HG03342 (cell line): ENCODE measurements at regions not wholly inside any gene's neighbourhood (a gene's known extent, or its start where the extent isn't known, plus 50 kb on each side); places are given as distances from the start of the nearest gene placed in this dataset.

Experiments used
- ATAC-seq: cut with Tn5 transposase; IDR thresholded peaks from one replicate; pipeline ENCODE4 v1.9.1; 2021; ENCODE audit warnings: mild to moderate bottlenecking, moderate library complexity; ENCODE audit not compliant: unreplicated experiment

DNA sequence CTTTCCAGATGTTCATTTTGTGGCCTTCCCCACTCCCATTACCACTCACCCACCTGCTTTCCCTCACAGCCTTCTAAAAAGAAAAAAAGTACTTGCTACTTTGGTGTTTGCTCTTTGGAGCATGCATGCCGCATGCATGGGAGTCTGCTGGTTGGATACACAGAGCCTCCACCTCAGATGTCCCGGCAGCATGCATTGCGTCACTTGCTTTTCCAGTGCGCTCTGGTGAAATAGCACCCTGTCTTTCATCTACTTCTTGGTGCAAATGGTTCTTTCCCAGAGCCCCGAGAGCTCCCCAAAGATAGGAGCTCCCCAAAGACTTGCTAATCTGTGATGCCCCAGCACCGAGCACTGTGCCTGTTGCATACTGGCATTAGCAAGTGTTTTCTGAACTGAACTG is 333.2 kb upstream of the ZNF507 start:
- no peak for ATAC-seq

DNA sequence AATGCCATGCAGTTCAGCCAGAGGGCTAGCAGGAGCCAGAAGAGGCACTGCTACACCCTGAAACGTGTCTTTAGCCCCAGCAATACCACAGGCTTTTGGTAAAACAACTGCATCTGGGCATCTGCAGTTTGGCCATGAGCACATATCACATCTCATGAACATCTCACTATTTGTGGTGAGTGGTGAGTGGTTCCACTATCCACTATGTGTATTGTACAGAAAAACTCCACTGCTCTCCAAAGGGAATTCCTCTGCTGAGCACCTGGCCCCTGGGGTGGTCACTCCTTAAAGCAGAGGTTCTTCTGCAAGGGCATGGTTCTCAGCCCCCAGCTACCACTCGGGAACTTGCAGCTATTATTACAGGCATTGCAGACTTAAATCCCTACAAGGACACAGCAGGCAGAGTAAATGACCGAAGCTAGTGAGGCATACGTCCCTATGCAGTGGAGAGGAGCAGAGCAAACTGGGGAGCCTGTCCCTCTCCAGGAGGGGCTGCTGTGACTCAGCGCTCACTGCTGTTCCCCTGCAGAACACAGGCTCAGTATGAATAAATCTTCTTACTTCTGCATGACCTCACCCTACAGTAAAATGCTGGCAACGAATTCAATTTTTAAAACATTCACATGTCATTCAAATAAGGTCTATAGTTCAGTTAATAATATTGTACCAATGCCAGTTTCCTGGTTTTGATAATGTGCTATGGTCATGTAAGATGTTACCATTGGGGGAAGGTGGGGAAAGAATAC is 332.4 kb upstream of the ZNF507 start:
- ATAC-seq: no peak

DNA sequence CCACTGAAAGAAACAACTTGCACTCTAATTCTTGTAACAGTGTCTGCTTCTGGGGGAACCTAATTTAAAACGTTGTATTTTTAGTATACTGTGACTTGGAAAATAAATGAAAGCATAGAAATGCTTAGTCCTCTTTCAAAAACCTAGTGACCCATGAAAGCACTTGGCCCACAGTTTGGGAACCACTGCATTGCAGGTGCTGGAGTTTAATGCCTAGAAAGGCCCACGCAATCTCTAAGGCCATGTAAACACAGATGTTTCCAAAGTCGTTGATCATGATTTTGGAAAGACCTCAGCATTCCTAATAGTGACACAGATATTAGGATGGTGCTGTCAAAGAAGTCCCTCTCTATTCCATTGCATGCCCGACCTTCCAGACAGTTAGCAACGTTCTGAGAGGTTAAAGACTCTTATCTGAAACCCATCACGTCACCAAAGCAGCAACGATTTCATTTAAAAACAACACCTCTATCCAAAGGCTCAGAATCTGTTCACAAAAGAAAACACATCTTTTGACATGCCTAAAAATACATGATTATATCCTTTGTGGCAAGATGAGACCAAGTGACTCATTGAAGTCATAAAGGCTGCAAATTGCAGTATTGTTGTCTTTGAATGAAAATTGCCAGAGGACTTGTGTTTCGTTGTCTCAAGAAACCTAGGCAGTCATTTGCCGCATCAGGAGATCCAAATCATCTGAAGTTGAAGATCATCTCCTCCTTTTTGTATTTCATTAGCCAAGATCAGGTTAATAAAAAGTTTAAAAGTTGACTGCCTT is 328.0 kb upstream of the ZNF507 start:
- no peak for ATAC-seq

DNA sequence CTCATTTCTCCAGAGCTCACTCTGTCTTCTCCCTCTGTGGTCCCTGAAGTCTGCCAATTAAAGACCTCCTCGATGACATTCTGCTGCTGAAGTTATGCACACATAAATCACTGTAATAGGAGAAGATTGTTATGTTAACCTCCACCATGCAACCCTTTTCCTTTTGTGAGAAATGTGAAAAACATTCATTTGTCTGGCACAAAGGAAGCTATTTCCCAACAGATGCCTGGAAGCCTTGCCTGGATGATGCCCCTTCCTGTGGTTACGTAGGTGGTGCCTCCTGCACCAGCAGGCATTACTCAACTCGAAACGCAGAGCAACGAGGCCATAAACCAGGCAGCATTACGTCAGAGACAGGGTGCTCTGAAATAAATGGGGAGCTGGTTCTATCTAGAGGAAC is 327.4 kb upstream of the ZNF507 start:
- ATAC-seq: no peak

DNA sequence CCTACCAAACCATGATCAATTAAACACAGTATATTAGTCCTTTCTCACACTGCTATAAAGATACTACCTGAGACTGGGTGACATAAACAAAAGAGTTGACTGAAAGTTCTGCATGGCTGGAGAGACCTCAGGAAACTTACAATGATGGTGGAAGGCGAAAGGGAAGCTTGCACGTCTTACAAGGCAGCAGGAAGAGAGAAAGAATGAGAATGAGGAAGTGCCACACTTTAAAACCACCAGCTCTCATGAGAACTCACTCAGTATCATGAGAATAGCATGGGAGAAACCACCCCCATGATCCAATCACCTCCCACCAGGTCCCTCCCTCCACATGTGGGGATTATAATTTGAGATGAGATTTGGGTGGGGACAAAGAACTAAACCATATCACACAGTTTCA is 324.9 kb upstream of the ZNF507 start:
- no peak for ATAC-seq

DNA sequence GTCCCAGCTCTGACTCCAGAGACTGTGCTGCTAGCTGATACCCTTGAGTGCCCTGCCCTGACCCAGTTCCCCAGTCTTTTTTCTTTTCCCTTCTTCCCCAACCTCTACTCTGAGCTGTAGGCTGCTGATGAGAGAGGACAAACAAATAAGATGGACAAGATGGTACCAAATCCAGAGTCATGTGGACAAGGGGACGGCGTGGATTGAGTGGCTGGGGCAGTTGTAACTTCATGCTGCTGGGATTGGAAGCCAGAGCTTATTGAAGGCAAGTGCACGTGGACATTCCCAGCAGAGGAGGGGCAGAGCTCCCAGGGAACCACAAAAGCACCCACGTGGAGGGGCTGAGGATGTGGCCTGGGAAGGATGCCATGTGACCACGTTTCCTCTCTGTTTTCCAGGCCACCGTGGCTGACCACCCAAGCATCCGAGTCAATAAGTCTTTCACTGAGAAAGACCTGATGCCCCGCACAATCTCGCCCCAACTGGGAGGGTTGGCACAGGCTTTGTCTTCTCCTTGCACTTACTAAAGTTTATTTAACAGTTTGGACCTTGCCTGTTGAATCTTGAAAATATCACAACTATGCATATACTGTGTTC is 323.3 kb upstream of the ZNF507 start:
- ATAC-seq: no peak

DNA sequence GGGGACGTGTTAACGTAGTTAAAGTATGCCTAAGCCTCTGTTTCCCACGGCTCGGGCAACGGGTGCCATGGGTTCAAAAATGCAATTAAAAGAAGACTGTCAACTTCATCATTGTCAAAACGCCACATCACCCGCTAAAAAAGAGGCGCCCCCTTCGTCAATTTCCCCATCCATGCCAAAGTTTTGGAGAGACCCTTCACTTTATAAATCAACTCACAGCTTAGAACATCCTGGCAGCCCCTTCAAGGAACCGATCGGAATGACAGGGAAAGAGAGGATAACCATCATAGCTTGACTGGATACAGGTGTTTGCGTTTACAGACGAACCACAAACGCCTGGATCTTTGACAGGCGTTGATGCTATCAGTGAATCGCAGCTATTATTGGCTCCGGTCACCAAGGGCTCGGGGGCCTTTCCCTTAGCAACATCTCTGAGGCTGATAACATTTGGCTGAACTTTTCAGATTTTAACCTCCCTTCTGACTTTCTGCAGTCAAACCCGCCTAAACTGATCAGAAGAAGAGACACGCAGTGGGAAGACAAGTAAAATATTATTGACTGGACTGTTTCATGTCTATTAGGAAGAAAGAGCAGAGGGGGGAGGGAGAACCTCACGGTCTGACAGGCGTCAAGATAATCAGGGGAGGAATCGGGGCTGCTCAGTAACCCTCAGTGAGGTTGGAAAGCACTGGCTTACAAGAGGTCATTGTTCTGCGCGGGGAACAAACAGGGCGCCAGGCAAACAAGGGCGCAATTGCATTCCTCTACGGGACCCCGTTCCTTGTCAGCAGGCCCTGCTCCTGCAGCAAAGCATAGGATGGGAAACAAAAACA is 322.5 kb upstream of the ZNF507 start:
- ATAC-seq: no peak

DNA sequence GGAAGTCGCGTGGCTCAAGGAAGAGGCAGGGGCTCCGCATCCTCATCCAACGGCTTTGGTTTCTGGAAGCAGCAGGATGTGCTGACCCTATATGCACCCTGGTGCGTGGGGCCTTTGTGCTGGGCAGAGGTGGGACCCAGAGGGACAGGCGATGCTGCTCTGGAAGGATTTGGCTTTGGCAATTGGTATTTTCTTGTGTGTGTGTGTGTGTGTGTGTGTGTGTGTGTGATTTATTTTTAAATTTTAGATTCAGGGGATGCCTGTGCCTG is 321.9 kb upstream of the ZNF507 start:
- ATAC-seq: no peak

DNA sequence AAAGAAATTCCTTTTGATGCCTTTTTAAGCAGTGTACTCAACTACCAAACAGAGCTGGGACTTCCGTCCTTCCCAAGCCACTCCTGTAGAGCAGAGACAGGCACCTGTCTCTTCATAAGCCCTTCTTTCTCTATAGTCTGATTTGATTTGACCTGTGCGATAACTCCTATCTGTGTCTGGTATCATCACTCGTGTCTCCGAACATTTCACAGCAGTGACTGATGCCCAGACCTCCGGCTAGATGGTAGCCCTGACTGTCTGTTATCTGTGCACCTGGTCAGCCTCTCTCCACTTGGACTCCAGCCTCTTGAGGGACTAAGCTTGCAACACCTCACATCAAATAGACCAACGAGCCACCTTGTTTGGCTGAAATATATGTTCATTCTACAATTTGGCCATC is 316.2 kb upstream of the ZNF507 start:
- ATAC-seq: no peak

DNA sequence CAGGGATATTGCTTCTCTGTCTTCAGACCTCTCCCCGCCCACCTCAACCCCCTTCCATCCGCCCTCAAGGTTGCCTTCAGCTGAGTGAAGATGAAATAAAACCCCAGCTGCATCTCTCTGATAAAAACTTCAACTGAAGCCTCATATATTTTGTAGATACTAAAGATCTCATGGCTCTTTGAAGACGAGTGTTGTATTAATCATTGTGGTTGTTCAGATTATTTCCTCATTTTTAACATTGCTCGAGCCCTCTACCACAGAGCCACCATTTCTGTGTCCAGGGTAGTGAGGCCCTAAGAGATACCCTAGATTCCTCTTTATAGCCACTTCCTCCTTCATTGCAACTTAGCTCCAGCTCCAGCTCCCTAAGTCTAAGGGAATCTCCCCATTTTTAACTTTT is 312.8 kb upstream of the ZNF507 start:
- ATAC-seq: no peak

DNA sequence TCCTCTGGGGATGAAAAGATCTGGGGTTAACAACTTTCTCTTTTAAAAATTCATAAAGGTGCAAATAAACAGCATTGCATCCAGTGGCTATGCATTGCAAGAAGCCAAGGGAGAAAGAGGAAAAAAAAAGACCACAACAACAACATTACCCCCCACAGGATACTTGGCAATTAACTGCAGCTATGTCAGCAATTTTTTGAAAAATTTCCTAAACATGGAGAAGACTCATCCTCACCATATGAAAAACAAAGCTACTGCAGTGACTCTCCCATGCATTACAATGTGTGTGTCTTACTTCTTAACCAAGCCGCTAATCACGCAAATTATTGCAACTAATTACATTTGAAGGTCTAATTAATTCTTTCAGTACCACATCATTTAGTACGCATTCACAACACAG is 309.8 kb upstream of the ZNF507 start:
- ATAC-seq: no peak

DNA sequence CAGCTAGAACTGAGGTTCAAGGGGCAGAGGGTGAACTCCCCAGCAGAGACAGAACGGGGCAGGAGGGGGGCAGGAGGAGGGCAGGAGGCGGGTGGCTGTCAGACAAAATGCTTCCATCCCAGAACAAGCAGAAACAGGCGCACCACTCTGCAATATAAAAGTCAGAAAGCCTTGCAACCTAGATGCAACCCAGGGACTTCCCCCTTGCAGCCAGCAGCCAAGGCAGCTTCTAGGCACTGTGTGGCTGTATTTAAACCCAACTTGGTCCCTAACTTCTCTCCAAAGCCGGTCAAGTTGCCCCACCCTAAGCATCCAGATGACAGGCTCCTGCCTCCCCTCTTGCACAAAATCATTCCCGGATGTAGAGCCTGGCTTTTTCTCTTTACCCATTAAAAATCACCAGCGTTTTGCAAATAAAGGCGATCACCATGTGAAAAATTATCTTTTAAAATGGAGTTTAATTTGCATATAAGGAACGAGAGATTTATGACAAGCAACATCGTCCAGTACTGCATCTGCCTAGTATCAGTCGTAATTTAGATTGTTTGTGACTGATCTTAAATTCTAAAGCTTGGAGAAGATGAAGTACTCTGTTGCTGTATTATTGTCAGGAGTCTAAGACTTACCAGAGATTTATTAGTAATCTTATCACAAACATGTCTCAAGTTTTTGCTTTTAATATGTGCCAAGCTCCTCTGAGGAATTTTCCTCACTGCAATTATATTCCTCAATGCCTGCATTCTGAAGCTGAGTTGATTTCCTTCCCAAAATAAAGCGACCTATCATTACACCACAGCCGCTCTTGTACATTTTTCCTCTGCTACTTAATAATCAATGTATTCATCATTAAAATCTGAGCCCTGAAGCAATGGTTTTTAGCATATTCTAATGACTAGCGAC is 307.1 kb upstream of the ZNF507 start:
- ATAC-seq: no peak

DNA sequence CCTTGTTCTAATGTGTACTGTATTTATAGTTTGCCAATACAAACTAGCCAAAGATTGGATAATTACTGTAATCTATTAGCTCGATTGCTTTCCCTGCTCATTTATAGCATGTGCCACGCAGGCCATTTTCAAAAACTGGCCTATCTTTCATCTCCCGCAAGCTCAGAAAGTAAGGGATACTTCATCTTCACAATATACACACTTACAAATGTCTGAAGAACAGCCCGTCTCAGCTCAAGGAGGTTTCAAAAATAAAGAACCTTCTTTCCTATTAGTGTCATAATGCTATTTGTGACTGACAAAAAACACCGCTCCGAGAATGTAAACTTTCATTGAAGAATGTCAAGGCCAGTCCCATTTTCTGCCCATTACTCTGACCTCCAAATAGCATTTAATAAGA is 306.4 kb upstream of the ZNF507 start:
- ATAC-seq: no peak

DNA sequence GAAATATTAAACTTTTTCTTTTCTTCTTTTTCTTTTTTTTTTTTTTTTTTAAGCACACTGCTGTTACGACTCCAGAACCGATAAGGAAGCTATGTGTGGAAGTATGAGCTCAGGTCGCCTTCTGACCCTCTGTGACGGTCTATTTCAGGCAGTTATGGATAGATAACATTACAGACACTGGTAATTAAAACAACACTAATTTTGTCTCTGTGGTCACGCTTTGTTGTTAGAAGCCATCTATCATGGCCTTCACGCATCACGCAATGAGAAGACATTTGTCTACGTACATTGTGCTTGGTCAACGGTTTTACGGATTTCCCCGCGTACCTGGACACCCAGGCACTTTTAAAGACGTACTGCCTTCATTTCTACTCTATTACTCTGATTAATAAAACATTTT is 306.0 kb upstream of the ZNF507 start:
- ATAC-seq: no peak

DNA sequence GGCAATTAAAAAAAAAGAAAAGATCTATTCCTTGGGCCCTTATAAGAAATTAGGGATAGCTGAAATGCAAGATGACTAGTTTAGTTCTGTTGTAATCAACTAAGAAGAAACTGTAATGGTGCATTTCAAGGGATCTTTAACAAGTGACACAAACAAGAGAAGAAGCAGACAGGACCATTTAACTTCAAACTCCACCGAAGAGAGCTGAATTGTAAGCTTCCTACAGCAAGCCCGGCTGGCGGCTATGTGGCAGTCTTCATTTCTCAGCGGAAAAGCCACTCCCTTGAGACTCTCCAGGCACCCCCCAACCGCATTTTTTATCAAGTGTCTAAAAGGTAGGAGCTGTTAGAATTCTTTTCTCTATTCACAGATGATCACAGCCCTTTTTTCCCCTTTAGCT is 305.2 kb upstream of the ZNF507 start:
- ATAC-seq: no peak

DNA sequence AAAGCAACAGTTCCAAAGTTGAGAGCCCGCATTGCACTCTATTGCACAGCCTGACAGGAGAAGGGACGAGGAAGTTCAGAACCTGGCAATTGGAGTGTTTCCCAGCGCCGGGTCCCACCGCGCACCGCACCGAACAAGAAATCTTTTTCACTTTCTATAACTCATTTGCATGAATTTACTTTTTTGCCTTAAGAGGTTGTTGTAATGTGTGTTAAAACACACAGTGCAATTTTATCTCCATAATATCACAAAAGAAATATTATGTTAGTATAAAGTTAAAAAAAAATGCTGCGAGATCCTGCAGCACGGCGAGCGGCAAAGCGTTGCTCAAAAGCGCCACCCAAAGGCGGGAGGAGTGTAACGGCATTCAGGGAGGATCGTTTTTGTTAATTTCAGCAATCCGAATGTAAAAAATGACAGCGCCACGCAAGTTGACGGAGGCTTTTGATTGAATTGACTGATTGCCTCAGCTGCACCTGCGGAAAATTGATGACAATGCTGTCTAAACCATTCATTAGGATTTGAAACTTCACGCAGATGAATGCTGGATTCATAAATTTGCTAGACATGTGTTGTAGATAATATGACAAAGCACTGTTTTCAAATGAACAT is 303.6 kb upstream of the ZNF507 start:
- no peak for ATAC-seq

DNA sequence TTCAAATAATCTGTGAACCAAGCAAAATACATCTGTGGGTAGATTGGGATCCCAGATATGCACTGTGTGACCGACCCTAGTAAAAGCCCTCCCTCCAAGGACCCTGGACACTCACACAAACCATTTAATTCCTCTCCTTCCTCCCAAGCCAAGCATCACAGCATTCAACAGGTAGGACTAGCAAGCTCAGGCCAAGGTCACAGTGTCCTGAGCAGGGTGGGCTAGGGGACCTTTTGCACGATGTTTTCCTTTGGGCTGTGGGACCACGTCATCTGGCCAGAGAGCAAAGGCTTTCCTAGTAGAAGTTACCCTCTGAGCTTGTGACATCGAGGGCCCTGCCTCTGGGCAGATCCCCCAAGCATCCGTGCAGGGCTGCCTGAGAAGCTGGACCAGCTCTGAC is 297.6 kb upstream of the ZNF507 start:
- no peak for ATAC-seq

DNA sequence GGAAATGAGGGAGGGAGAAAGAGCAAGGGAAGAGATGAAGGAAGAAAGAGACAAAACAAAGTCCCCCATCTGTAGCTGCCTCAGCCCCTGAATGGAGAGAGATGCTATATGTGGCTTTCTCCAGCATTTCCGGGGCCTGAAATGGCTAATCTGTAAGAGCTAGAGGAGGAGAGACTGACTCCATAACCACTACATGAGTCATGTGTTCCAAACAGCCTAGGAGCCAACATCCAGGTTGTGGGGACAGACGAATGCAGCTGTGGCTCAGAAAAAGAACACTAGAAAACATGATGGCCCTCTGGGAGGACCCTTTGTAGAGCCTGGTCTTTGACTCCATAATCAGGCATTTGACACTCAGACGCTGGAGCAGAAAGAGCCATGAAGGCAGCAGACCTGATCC is 292.0 kb upstream of the ZNF507 start:
- no peak for ATAC-seq

DNA sequence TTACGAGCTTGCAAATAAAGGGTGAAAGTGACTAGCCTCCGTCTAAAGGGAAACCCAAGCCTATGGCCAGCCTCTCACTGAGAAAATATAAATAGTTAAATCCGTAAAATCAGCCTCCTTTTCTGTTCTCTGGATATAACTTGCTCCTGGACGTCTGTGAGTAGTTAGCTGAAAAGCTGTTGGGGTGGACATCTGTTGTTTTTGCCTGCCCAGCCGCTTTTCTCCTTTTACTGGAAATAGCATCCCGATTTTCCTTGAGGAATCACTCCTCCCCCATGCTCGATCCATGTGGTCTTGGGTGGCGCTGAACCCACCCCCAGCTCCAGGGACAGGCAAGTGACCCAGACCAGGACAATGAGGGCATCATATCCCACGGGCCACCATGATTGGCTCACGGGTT is 291.5 kb upstream of the ZNF507 start:
- ATAC-seq: no peak

DNA sequence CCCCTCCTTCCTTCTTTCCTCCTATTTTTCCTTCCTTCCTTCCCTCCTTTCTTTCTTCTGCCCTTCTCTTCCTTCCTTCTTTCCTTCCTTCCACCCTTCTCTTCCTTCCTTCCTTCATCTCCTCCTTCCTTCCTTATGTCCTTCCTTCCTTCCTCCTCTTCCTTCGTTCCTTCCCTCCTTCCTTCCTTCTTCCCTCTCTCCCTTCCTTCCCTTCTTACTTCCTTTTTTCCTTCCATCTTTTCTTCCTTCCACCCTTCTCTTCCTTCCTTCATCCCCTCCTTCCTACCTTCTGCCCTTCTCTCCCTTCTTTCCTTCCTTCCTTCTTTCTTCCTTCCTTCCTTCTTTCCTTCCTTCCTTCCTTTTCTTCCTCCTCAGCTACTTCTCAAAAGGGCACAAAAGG is 287.3 kb upstream of the ZNF507 start:
- ATAC-seq: no peak
